Epithelial cell of proximal tubule (primary cell): ENCODE measurements at regions not wholly inside any gene's neighbourhood (a gene's known extent, or its start where the extent isn't known, plus 50 kb on each side); places are given as distances from the start of the nearest gene placed in this dataset.

Source experiments
- DNase-seq: peaks from one replicate; pipeline ENCODE4 v3.0.0-alpha.2; 2011; ENCODE audit warnings: low read depth
- H3K4me3 ChIP-seq: 2 replicates; pipeline ENCODE4 v1.5.1; 2011; ENCODE audit warnings: low read depth, mild to moderate bottlenecking, low read length
- CTCF ChIP-seq: conservative IDR thresholded peaks from 2 replicates; pipeline ENCODE4 v1.5.1; 2012; ENCODE audit warnings: low read depth, mild to moderate bottlenecking, low read length

DNA sequence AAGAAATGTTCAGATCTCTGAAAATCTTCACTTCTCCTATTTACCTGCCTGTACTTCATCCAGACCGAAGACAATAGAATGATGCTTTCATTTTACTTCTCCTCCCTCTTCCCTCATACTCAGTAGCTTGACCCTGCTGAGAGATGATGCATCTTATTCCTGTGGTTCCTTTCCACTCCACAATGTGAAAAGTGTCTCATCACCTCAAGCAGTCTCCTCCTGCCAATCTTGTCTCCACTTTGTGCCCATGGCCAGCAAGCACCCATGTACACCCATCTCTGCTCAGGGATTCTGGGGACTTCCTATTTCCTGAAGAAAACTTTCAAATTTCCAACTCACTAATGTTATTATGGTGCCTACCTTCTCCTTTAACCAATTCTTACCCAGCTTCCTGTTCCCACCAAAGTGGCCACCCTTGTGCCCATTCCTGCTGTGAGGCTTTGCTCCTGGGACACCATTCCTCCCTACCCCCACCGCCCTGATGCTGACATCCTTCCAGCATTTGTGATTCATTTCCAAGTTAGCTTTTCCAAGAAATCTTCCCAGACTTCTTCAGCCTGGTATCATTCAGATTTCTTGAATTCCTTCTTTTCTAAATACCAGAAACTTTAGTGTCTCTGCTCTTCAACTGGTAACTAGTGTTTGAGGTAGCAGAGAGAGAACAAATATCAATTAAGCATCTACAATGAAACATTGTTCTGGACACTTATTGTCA is 212.5 kb downstream of the POSTN start:
- no peak for DNase-seq
- H3K4me3 ChIP-seq: no peak overlapping the region
- no peak for TF ChIP-seq CTCF

GRCh38 chr13:37385248-37385647 is 213.3 kb downstream of the POSTN start:
- no peak for DNase-seq
- TF ChIP-seq CTCF: no peak
- no peak overlapping the region for H3K4me3 ChIP-seq

- no peak overlapping the region for H3K4me3 ChIP-seq
- no peak for TF ChIP-seq CTCF
- DNase-seq: no peak
Observed at GRCh38 chr13:37383856-37384370, 214.7 kb downstream of the POSTN start.

DNA sequence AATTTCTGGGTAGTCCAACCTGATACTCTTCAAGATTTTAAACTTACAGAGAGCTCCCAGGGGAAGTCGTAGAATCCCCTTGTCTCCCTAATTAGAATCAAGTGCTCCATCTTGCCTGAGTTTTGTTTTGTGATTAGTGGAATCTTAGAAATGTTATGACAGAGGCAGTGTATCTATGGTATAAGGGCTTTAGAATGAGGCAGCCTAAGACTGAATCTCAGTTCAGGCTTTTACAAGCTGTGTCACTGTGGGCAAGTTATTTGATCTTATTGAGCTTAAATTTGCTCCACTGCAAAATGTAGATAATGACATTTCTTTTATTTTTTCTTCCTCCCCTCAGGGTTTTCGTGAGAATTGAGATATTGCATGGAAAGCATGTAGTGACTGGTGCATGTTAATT is 215.5 kb downstream of the POSTN start:
- no peak for TF ChIP-seq CTCF
- DNase-seq: no peak
- no peak overlapping the region for H3K4me3 ChIP-seq

DNA sequence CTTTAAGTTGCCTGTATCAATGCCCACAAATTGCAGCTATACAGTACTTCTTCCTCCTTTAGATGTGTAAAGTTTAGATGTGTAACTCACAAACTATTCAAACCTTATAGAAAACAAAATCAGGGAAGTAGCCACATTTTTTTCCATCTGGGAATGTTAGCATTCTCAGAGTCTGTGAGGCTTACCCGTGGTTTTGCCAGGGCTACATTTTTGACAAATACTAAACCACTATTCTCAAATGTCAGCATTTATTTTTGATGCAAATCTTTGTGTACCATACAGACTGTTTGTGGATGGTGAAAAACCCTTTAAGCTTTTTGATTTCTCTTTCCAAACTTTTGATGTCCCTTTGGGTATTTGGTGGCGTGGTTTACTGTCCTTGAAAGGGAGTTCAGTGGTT is 216.4 kb downstream of the POSTN start:
- no peak for DNase-seq
- TF ChIP-seq CTCF: no peak
- H3K4me3 ChIP-seq: no peak overlapping the region

DNA sequence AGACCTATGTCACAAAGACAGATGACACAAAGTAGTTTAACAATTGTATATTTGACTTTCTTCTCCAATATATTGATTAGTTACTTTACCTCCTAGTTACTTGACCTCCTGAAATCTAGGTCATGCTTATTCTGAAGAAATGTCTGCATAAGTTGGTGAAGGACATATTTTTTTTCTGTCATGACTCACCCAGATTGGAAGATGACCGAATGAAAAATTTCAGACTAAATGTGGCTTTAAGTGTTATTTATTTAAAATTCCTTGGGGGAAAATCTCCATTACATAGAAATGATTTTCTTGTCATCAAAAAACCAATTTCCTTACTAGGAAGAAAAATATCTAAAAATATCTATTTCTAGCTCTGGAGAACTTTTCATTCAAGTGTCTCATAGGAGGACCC is 217.1 kb downstream of the POSTN start:
- DNase-seq: no peak
- H3K4me3 ChIP-seq: no peak overlapping the region
- TF ChIP-seq CTCF: no peak

DNA sequence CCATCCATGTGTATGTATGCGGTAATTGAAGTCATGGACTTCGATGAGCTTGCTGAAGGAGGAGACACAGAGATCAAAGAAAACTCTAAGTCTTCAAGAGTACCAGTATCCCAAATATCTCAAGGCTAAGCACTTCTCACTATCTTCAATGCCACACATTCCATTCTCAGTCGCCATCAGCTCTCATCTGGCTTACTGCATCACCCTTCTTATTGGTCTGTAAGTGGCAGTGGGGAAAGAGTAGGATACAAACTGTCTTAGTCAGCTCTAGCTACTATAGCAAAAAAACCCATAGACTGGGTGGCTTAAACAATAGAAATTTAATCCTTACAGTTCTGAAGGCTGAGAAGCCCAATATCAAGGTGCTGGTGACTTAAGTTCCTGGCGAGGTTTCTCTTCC is 218.7 kb downstream of the POSTN start:
- TF ChIP-seq CTCF: no peak
- DNase-seq: no peak
- no peak overlapping the region for H3K4me3 ChIP-seq
